Activated CD4-positive, alpha-beta T cell treated with anti-CD3 and anti-CD28 coated beads, Interleukin-2, amount 50 U/mL, for 48 hours (primary cell): ENCODE measurements at regions not wholly inside any gene's neighbourhood (a gene's known extent, or its start where the extent isn't known, plus 50 kb on each side); places are given as distances from the start of the nearest gene placed in this dataset.
"Not testable (repeated sequence)": the region's sequence is repeated elsewhere in the genome, so short reads cannot be mapped to it uniquely, and the experiment has no call there.

Experiments
- DNase-seq, 2 experiments: peaks; one replicate each; pipeline ENCODE4 v3.0.0-alpha.2; 2020

- DNase-seq, result no peak
Measured at GRCh38 chr12:46948936-46949545, 123.2 kb upstream of the SLC38A4 start.

DNA sequence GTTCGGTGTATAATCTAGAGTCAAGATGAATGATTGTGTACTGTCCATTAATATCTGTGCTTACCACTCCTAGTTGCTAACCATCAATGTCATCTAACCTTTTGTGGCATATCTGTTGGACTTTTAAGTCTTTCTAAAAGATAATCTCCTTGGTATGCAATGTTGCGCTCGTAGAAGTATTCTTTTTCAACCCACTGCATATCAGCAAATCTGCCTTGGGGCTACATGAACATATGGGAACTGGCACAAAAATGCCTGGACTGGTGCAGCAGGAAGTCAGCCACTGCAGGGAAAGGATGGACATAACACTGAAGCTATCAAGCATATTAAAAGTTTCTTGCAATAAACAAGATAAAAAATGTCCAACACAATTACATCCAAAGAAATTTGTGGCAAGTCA is 124.3 kb upstream of the SLC38A4 start:
- no peak for DNase-seq

DNA sequence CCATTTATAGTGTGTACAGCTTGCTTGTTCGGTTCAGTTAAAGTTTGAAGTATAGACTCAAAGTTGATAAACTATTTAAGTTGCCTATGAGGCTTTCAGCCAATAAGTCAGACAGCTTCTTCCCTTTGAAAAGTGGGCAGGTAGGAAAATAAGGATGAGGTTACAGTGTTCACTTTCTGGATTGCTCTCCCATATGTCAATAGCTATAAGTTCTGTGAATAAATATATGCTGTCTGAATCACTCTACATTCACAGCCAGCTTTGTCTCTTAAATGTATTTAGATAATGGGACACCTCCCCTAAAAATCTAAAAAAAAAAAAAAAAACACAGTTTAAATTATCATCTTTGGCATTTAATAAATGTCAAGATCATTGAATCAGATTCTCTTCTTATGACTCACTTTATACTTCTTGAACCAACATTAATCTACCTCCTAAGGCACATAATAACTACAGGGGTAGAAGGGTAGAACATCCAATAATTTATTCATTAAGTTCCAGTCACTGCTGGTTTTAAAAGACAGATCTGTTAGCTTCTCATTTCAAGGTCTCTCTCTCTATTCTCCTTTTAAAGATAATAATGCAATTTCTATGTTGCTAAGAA is 126.4 kb upstream of the PCED1B start:
- no peak for DNase-seq

- DNase-seq, result no peak
Measured at GRCh38 chr12:46956451-46957035, 122.9 kb upstream of the PCED1B start.

GRCh38 chr12:46958053-46958452 is 121.4 kb upstream of the PCED1B start:
- DNase-seq, result no peak

DNA sequence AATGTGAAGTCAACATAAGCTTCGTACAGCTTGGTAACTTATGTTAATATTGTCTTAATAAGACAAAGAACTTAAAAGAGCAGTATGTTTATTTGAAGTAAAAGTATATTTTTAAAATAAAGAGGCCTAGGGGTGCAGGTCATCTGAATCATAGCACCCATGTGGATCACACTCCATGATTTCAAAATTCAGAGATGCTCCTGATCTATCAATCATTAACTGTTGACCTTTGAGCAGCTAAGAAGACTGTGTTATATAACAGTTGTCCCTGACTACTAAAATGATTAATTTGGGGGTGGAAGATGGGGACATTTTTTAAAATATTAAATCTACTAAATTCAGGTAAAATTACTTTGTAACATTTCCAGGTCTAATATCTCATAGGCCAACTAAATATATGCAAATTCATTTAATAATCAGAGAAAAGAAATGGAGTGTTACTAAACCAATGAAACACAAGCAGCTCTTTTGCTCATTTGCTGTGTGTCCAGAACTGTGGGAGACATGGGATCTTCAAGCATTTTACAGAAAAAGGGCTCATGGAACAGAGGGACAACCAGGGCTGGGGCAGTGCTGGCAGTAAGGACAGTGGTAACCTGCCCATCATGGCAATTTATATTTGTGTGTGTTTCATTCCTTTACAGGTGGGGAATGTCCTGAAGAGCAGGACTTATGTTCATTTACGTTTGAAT is 120.7 kb upstream of the PCED1B start:
- DNase-seq, result no peak

GRCh38 chr12:46959502-46959901 is 119.9 kb upstream of the PCED1B start:
- DNase-seq, result no peak

DNA sequence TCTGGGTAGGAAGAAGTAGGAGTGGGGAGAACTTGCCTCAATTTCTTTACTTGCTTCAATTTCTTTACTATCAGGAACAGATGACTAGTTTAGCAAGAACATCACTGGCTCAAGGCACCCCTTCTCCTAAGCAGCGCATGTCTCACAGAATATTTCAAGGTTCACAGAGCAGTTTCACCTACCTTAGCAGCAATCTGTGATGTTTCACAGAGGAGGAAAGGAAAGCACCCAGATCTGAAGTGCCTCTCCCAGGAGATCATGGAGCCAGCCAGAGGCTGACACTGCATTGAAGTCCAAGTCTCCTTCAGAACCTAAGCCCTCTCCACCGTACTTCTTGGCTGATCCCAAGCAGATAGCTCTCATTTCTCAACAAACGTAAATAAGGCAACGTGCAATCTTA is 118.7 kb upstream of the PCED1B start:
- DNase-seq, result no peak

DNA sequence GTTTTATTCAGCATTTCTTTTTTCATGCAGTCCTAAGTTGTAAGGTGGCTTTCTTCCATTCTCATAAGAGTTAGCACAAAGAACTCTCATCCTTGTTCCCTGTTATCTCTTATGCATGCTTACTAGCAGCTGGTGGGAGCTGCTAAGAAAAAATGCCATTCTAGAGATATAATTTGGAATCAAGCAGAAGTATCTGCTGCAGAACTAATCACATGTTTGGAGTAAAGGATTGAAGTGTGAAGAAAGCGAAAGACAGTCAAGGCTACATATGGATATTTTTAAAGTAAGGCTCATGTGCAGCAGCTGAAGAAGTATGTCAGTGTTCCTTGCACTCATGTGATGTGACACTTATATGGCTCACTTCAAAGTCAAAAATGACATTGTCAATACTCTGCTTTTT is 116.2 kb upstream of the PCED1B start:
- DNase-seq, result no peak

GRCh38 chr12:46963977-46964971 is 115.1 kb upstream of the PCED1B start:
- no peak for DNase-seq

GRCh38 chr12:46965137-46965536 is 114.3 kb upstream of the PCED1B start:
- no peak for DNase-seq

DNA sequence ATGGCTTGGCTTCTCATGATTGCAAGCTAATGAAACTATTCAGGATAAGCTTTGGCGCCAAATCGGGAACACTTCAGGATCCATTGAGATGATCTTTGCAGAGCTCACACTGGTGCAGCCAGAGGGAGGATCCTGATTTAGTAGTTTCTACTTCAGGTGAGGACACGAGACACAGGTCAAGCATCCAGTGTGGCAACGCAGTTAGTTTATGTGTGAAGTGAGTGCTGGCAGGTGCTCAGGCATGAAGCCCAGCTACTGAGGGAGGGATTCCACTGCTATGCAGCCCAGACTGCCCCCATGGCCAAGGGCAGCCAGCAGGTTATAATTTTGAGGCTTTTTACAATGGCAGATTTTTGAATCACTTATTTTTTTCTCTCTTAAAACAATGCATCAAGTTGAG is 113.5 kb upstream of the PCED1B start:
- DNase-seq, result no peak

DNA sequence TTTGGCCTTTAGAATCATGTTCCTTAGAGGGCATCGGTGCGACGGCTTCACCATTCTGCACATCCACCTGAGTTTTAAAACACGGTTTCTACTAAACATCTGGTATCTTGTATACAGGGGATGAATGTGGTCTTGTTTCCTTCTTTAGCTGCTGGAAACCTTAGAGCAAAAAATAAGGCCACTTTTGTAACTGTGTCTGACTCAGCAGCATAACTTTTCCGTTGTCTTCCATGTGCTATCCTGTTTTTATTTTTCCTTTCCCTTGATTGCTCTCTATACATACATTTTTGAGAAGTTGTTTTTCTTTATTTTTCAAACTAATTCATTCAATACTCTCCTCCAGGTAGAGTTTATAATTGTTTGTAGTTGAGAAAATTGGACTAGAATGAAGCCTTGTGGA is 108.8 kb upstream of the PCED1B start:
- DNase-seq, result no peak

DNA sequence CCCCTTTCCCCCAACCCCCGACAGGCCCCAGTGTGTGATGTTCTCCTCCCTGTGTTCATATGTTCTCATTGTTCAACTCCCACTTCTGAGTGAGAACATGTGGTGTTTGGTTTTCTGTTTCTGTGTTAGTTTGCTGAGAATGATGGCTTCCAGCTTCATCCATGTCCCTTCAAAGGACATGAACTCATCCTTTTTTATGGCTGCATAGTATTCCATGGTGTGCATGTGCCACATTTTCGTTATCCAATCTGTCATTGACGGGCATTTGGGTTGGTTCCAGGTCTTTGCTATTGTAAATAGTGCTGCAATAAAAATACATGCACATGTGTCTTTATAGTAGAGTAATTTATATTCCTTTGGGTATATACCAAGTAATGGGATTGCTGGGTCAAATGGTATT is 105.5 kb upstream of the PCED1B start:
- not testable (repeated sequence) for DNase-seq

DNA sequence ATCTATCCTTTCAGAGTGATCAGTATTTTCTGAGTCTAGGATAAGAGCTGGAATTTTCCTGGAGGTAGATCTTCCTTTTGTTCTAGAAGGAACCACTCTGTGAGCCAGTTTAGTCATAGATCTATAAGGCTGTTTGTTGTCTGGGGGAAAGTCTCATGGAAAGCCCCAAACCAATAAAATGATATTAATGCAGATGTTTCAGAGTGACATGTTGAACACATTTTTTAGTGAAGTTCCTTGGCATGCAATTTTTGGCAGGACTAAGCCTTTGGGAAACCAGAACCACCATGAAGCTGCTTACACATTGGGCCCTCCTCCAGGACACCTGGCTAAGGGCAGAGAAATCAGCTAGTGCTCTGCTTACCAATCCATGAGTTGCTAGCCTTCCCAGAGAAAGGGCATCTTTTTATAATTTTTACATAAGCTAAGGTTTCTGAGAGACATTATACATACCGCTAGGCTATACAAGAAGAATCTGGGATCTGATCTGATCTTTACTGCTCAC is 101.5 kb upstream of the PCED1B start:
- no peak for DNase-seq

DNA sequence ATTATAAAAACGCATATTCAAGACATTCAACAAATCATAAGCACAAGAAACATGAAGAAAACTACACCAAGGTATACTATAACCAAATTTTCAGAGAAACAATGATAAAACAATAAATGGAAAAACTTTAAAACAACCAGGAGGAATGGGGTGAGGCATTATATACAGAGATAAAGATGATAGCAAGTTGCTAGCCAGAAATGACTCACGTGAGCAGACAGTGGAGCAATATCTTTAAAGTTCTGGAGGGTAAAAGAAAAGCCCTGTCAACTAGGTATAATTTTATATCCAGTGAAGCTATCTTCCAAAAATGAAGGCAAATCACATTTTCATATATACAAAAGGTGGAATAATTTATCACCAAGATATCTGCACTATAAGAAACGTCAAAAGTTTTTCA is 97.8 kb upstream of the PCED1B start:
- no peak for DNase-seq

DNA sequence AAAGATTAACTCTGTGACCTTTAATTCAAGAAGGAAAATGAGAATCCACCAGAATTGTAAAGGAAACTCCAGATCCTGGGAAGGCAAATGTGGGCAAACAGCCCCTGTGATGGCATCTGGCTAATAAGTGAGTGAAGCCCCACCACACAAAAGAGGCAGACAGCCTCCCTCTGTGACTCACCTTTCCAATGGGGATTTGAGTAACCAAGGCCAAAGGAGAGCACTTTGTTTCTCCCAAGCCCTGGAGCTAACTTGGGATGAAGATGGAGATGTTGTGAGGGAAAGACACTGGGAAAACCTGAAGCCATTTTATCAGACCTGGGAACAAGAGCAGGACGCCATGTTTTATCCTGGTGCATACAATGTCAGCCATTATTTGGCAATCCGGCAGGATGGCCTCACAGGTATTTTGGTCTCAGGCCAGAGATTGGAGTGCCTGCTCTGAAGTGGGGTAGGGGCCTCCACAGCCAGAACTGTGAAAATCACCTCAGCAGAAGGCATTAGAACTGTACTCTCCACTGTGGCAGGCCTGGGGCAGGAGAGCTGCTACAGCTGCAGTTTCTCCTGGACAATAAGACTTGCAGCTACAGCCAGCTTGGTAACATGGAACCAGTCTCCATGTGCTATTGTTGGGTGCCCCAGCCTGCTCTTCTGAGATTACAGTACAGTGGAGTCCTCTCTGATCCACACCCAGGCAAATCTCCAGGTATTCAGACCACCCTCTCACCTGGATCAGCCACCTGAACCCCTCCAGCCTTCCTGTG is 96.6 kb upstream of the PCED1B start:
- no peak for DNase-seq

DNA sequence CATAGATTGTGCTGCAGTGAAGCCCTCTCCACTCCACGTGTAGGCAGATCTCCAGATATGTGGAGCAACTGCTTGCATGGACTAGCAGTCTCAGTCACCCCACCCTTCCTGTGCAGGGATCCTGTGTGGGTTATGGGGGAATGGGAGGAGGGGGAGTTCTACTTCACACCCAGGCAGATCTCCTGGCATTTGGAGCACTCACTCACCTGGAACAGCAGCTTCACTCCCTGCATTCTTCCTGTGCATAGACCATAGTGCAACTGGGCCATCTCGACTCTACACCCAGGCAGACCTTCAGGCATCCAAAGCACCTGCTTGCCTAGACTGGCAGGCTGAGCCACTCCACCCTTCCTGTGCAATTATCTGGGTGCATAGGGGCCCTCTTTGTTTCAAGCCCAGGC is 96.0 kb upstream of the PCED1B start:
- DNase-seq, result no peak

DNA sequence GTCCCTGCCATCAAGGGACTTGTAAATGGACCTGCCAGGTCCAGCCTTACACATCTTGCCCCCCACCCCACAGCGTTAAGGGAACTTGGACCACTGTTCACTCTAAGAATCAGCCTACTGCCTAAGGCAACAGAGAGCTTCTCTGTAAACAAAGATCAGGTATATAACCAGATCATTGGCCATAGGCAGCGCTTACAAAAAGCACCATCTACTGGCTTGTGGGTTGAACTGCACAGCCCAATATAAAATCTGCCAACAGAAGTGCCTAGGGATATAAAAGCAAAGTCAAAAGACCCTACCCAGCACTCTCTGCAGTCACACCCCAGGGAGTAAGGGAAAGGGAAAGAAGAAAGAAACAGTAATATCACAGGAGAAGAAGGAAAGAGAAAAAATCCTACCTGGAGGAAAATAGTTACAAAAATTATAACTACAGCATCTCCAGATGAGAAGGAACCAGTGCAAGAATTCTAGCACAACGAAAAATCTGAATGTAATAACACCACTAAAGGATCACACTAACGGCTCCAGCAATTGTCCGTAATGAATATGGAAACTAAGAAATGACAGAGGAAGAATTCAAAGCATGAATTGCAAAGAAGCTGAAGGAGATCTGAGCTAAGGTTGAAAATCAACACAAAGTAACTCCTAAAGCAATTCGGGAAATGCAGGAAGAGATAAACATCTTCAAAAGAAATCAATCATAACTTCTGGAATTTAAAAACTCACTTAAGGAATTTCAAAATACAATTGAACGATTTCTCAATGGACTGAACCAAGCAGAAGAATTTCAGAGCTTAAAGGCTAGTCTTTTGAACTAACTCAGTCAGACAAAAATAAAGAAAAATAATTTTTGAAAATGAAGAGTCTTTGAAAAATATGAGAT is 95.2 kb upstream of the PCED1B start:
- peak; percentile 17 to 34 for DNase-seq

GRCh38 chr12:46985816-46986215 is 93.6 kb upstream of the PCED1B start:
- no peak for DNase-seq

GRCh38 chr12:46988122-46988521 is 91.3 kb upstream of the PCED1B start:
- not testable (repeated sequence) for DNase-seq
